Inflammatory macrophage (primary cell): ENCODE measurements at regions not wholly inside any gene's neighbourhood (a gene's known extent, or its start where the extent isn't known, plus 50 kb on each side); places are given as distances from the start of the nearest gene placed in this dataset.
"Not testable (repeated sequence)": the region's sequence is repeated elsewhere in the genome, so short reads cannot be mapped to it uniquely, and the experiment has no call there.

Experiments
- DNase-seq, 2 donors: peaks; one replicate each; pipeline ENCODE4 v3.0.0-alpha.2; 2020 to 2022

GRCh38 chr9:22650946-22651345 is 204.3 kb downstream of the DMRTA1 start:
- no peak for DNase-seq

GRCh38 chr9:22654833-22655232 is 208.2 kb downstream of the DMRTA1 start:
- DNase-seq = no peak

GRCh38 chr9:22657713-22658112 is 211.1 kb downstream of the DMRTA1 start:
- no peak for DNase-seq

- DNase-seq = not testable (repeated sequence)
These were observed 211.9 kb downstream of the DMRTA1 start for GRCh38 chr9:22658484-22658883.

- DNase-seq = no peak
These were observed 235.9 kb downstream of the DMRTA1 start for GRCh38 chr9:22682536-22682935.

- DNase-seq = no peak
These were observed 236.5 kb downstream of the DMRTA1 start for GRCh38 chr9:22682961-22683699.

GRCh38 chr9:22683700-22684075 is 237.1 kb downstream of the DMRTA1 start:
- DNase-seq = no peak

- DNase-seq = no peak
These were observed 246.5 kb downstream of the DMRTA1 start for GRCh38 chr9:22693156-22693555.

GRCh38 chr9:22700171-22700570 is 253.5 kb downstream of the DMRTA1 start:
- no peak for DNase-seq

- DNase-seq = no peak
These were observed 272.0 kb downstream of the DMRTA1 start for GRCh38 chr9:22718653-22719052.

GRCh38 chr9:22722492-22722891 is 275.9 kb downstream of the DMRTA1 start:
- no peak for DNase-seq

- no peak for DNase-seq
These were observed 285.2 kb downstream of the DMRTA1 start for GRCh38 chr9:22731786-22732185.

- no peak for DNase-seq
These were observed 293.1 kb downstream of the DMRTA1 start for GRCh38 chr9:22739712-22740111.

- DNase-seq = no peak
These were observed 294.2 kb downstream of the DMRTA1 start for GRCh38 chr9:22740781-22741180.

GRCh38 chr9:22742401-22742800 is 295.8 kb downstream of the DMRTA1 start:
- DNase-seq = no peak

- DNase-seq = no peak
These were observed 327.0 kb downstream of the DMRTA1 start for GRCh38 chr9:22773501-22774220.

- DNase-seq = no peak
These were observed 343.7 kb downstream of the DMRTA1 start for GRCh38 chr9:22790329-22790728.

GRCh38 chr9:22808876-22809275 is 362.3 kb downstream of the DMRTA1 start:
- no peak for DNase-seq

GRCh38 chr9:22809371-22809770 is 362.7 kb downstream of the DMRTA1 start:
- no peak for DNase-seq

- DNase-seq = no peak
These were observed 366.9 kb downstream of the DMRTA1 start for GRCh38 chr9:22813529-22813928.

GRCh38 chr9:22815246-22815645 is 368.6 kb downstream of the DMRTA1 start:
- DNase-seq = no peak

GRCh38 chr9:22817181-22817580 is 370.6 kb downstream of the DMRTA1 start:
- no peak for DNase-seq

- no peak for DNase-seq
These were observed 382.6 kb downstream of the DMRTA1 start for GRCh38 chr9:22829236-22829635.

- DNase-seq = no peak
These were observed 391.6 kb downstream of the DMRTA1 start for GRCh38 chr9:22838266-22838665.
